K562 (cell line): ENCODE measurements at regions not wholly inside any gene's neighbourhood (a gene's known extent, or its start where the extent isn't known, plus 50 kb on each side); places are given as distances from the start of the nearest gene placed in this dataset. TPM values are rescaled to one million over a fixed set of nuclear protein-coding genes. Genes with fewer than 3 reads are reported as not detected.

Experiments used
- small RNA-seq: library from RNA; depleted of rRNA; stranded (forward); fragments of <200 nt; gene quantifications from one replicate; pipeline ENCODE3, GENCODE V24; 2014

Small RNAs in the stretch of these regions (small RNA-seq; reads per million reads assigned to genes)
- not detected for gene RNU6-1087P
